H9 (cell line): ENCODE measurements at regions not wholly inside any gene's neighbourhood (a gene's known extent, or its start where the extent isn't known, plus 50 kb on each side); places are given as distances from the start of the nearest gene placed in this dataset.

Source experiments
- DNase-seq: peaks from one replicate; pipeline ENCODE4 v3.0.0-alpha.2; 2017
- H2AFZ ChIP-seq: one replicate; pipeline ENCODE4 v1.6.1; 2013; ENCODE audit warnings: mild to moderate bottlenecking, low read length, control low read depth, moderate library complexity
- H2AK5ac ChIP-seq: 2 replicates; pipeline ENCODE4 v1.6.1; 2013; ENCODE audit warnings: low read length, control low read depth, mixed read lengths; ENCODE audit not compliant: insufficient read length
- H2BK120ac ChIP-seq: one replicate; pipeline ENCODE4 v1.6.1; 2013; ENCODE audit warnings: low read depth, mild to moderate bottlenecking, low read length, control low read depth, inconsistent platforms; ENCODE audit not compliant: poor library complexity, severe bottlenecking
- H2BK12ac ChIP-seq: 2 replicates; pipeline ENCODE4 v1.6.1; 2013; ENCODE audit warnings: low read length, control low read depth, mixed read lengths, low read depth; ENCODE audit not compliant: insufficient read length
- H2BK15ac ChIP-seq: 2 replicates; pipeline ENCODE4 v1.6.1; 2013; ENCODE audit warnings: low read depth, low read length, control low read depth
- H2BK20ac ChIP-seq: one replicate; pipeline ENCODE4 v1.6.1; 2013; ENCODE audit warnings: low read depth, mild to moderate bottlenecking, low read length, control low read depth, inconsistent platforms; ENCODE audit not compliant: poor library complexity, severe bottlenecking
- H2BK5ac ChIP-seq: 2 replicates; pipeline ENCODE4 v1.6.1; 2013; ENCODE audit warnings: low read length, control low read depth, mixed read lengths; ENCODE audit not compliant: insufficient read length
- H3K14ac ChIP-seq: 2 replicates; pipeline ENCODE4 v1.6.1; 2013; ENCODE audit warnings: low read length, control low read depth; ENCODE audit not compliant: insufficient read depth
- H3K18ac ChIP-seq: 2 replicates; pipeline ENCODE4 v1.6.1; 2013; ENCODE audit warnings: low read depth, mild to moderate bottlenecking, mixed read lengths, low read length, control low read depth; ENCODE audit not compliant: insufficient read length
- H3K23ac ChIP-seq: 2 replicates; pipeline ENCODE4 v1.6.1; 2013; ENCODE audit warnings: low read length, control low read depth, mixed read lengths, low read depth; ENCODE audit not compliant: insufficient read length
- H3K23me2 ChIP-seq: 2 replicates; pipeline ENCODE4 v1.6.1; 2013; ENCODE audit warnings: low read depth, mild to moderate bottlenecking, mixed read lengths, low read length, control low read depth; ENCODE audit not compliant: insufficient read length, poor library complexity, severe bottlenecking
- H3K27ac ChIP-seq: 2 replicates; pipeline ENCODE4 v1.5.1; 2013; ENCODE audit warnings: low read length, control low read depth, mixed read lengths, low read depth; ENCODE audit not compliant: insufficient read length
- H3K27me3 ChIP-seq: 2 replicates; pipeline ENCODE4 v1.6.1; 2013; ENCODE audit warnings: low read length, control low read depth, inconsistent platforms; ENCODE audit not compliant: insufficient read depth
- H3K4ac ChIP-seq: 2 replicates; pipeline ENCODE4 v1.6.1; 2013; ENCODE audit warnings: low read depth, mild to moderate bottlenecking, control low read depth, inconsistent platforms, low read length, moderate library complexity
- H3K4me1 ChIP-seq: 2 replicates; pipeline ENCODE4 v1.6.1; 2013; ENCODE audit warnings: low read length, control low read depth, inconsistent platforms; ENCODE audit not compliant: insufficient read depth
- H3K4me2 ChIP-seq: 2 replicates; pipeline ENCODE4 v1.6.1; 2013; ENCODE audit warnings: low read length, control low read depth, mixed read lengths; ENCODE audit not compliant: insufficient read length, insufficient read depth
- H3K56ac ChIP-seq: 2 replicates; pipeline ENCODE4 v1.6.1; 2013; ENCODE audit warnings: low read depth, mild to moderate bottlenecking, mixed read lengths, low read length, control low read depth; ENCODE audit not compliant: insufficient read length
- H3K79me1 ChIP-seq: 2 replicates; pipeline ENCODE4 v1.6.1; 2013; ENCODE audit warnings: low read depth, mild to moderate bottlenecking, moderate library complexity, low read length, control low read depth, inconsistent platforms; ENCODE audit not compliant: insufficient read depth, poor library complexity, severe bottlenecking
- H3K79me2 ChIP-seq: 2 replicates; pipeline ENCODE4 v1.6.1; 2013; ENCODE audit warnings: low read length, control low read depth, inconsistent platforms; ENCODE audit not compliant: insufficient read depth
- H3K9ac ChIP-seq: 2 replicates; pipeline ENCODE4 v1.6.1; 2013; ENCODE audit warnings: low read length, control low read depth, mixed read lengths; ENCODE audit not compliant: insufficient read length; ENCODE audit errors: extremely low read depth
- H3K9me3 ChIP-seq: one replicate; pipeline ENCODE4 v1.6.1; 2013; ENCODE audit warnings: low read depth, low read length, inconsistent platforms; ENCODE audit not compliant: control insufficient read depth
- H3T11ph ChIP-seq: one replicate; pipeline ENCODE4 v1.6.1; 2013; ENCODE audit warnings: mild to moderate bottlenecking, low read length, control low read depth, inconsistent platforms
- H4K20me1 ChIP-seq: one replicate; pipeline ENCODE4 v1.6.1; 2013; ENCODE audit not compliant: control insufficient read depth, insufficient read length, insufficient read depth
- H4K5ac ChIP-seq: 2 replicates; pipeline ENCODE4 v1.6.1; 2013; ENCODE audit warnings: low read depth, mild to moderate bottlenecking, mixed read lengths, low read length, control low read depth; ENCODE audit not compliant: insufficient read length
- H4K8ac ChIP-seq: replicated peaks from 2 replicates; pipeline ENCODE4 v1.6.1; 2013; ENCODE audit warnings: low read length, control low read depth, mixed read lengths, low read depth; ENCODE audit not compliant: insufficient read length
- H4K91ac ChIP-seq: 2 replicates; pipeline ENCODE4 v1.6.1; 2013; ENCODE audit warnings: low read depth, mild to moderate bottlenecking, moderate library complexity, mixed read lengths, low read length, control low read depth; ENCODE audit not compliant: insufficient read length
- H3K27ac Mint-ChIP-seq, 3 experiments: 2 replicates in 2 of 3; 3 replicates in 1 of 3; pipeline ENCODE4 v1.8.0; 2020 to 2021; ENCODE audit warnings: mixed read lengths in 3 of 3, mild to moderate bottlenecking in 1 of 3, moderate library complexity in 1 of 3
- H3K27me3 Mint-ChIP-seq: 2 replicates; pipeline ENCODE4 v1.8.0; 2021; ENCODE audit warnings: low read depth, mild to moderate bottlenecking, moderate library complexity, mixed read lengths
- H3K36me3 Mint-ChIP-seq, 3 experiments: 2 replicates in 2 of 3; 3 replicates in 1 of 3; pipeline ENCODE4 v1.8.0; 2020 to 2021; ENCODE audit warnings: low read depth in 3 of 3, mixed read lengths in 3 of 3; ENCODE audit not compliant: insufficient read depth in 1 of 3
- H3K4me1 Mint-ChIP-seq, 2 experiments: 2 replicates each; pipeline ENCODE4 v1.8.0; 2020; ENCODE audit warnings: mixed read lengths in 2 of 2
- H3K4me3 Mint-ChIP-seq, 2 experiments: 2 replicates in 1 of 2; 3 replicates in 1 of 2; pipeline ENCODE4 v1.8.0; 2020 to 2021; ENCODE audit warnings: mild to moderate bottlenecking in 2 of 2, mixed read lengths in 2 of 2, moderate library complexity in 1 of 2
- H3K9me3 Mint-ChIP-seq, 2 experiments: 2 replicates in 1 of 2; 3 replicates in 1 of 2; pipeline ENCODE4 v1.8.0; 2020; ENCODE audit warnings: mild to moderate bottlenecking in 2 of 2, mixed read lengths in 2 of 2, moderate library complexity in 1 of 2
- WGBS: extraction: QIAGEN DNeasy Blood & Tissue Kit; methylation state at CpG from one replicate; pipeline ENCODE4 v1.1.7; 2013; ENCODE audit warnings: missing lambda C conversion rate, low lambda C conversion rate, mixed read lengths; ENCODE audit not compliant: insufficient read length; ENCODE audit errors: extremely low coverage; 5-methylcytosine and 5-hydroxymethylcytosine counted together
- TF ChIP-seq, protein P1 (sequence below): fragments of 200-600 bp; sonication (generic); conservative IDR thresholded peaks from 3 replicates; pipeline ENCODE4 v1.8.0; 2021; ENCODE audit warnings: antibody characterized with exemption, mild to moderate bottlenecking

DNA sequence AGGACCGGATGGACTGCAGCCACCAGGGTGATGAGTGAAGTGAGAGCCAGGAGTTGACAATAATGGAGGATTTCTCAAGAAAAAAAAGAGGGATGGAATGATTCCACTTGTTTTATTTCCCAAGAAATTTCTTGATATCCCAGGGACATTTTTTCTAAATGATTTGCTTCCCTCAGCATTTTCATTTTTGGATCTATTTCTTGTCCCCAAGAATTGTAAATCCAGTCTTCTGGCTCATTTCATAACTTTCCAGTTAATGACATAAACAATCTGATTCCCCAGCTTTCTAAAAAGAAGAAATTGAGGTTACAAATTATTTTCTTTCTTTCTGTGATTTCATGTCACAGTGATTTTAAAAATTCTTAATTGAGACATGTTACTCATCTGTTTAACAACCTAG is 446.5 kb downstream of the PRR16 start:
- no peak overlapping the region for H2AFZ ChIP-seq
- no peak overlapping the region for H2BK5ac ChIP-seq
- H3K9me3 ChIP-seq: no peaks in the 10 kb centered on the region
- no peak overlapping the region for H4K8ac ChIP-seq
- no peaks in the 10 kb centered on the region for H3K23me2 ChIP-seq
- no peak overlapping the region for H4K5ac ChIP-seq
- no peak overlapping the region for H2BK12ac ChIP-seq
- no peak for DNase-seq
- H3K56ac ChIP-seq: no peak overlapping the region
- WGBS: no CpG with 5 or more reads among the region's 1 CpG
- no peak overlapping the region for H3T11ph ChIP-seq
- no peaks in the 10 kb centered on the region for H3K27me3 Mint-ChIP-seq
- H3K9ac ChIP-seq: no peak overlapping the region
- H2BK15ac ChIP-seq: no peak overlapping the region
- H3K4me3 Mint-ChIP-seq: no peak overlapping the region
- H3K27ac Mint-ChIP-seq: no peak overlapping the region
- no peak overlapping the region for H2BK20ac ChIP-seq
- H3K4me1 Mint-ChIP-seq: peaks cover 8 to 12% of the 10 kb centered on the region in 2 experiments
- H4K20me1 ChIP-seq: no peaks in the 10 kb centered on the region
- no peaks in the 10 kb centered on the region for H3K27me3 ChIP-seq
- H2AK5ac ChIP-seq: no peak overlapping the region
- no peak overlapping the region for H3K4me2 ChIP-seq
- H3K79me2 ChIP-seq: no peaks in the 10 kb centered on the region
- no peaks in the 10 kb centered on the region for H3K36me3 Mint-ChIP-seq
- no peak overlapping the region for H2BK120ac ChIP-seq
- H3K9me3 Mint-ChIP-seq: no peaks in the 10 kb centered on the region
- no peak overlapping the region for H3K23ac ChIP-seq
- no peak overlapping the region for H3K4ac ChIP-seq
- H3K27ac ChIP-seq: no peak overlapping the region
- H3K79me1 ChIP-seq: no peaks in the 10 kb centered on the region
- H3K4me1 ChIP-seq: peaks cover 2% of the 10 kb centered on the region
- H3K18ac ChIP-seq: no peak overlapping the region
- TF ChIP-seq, protein P1, sequence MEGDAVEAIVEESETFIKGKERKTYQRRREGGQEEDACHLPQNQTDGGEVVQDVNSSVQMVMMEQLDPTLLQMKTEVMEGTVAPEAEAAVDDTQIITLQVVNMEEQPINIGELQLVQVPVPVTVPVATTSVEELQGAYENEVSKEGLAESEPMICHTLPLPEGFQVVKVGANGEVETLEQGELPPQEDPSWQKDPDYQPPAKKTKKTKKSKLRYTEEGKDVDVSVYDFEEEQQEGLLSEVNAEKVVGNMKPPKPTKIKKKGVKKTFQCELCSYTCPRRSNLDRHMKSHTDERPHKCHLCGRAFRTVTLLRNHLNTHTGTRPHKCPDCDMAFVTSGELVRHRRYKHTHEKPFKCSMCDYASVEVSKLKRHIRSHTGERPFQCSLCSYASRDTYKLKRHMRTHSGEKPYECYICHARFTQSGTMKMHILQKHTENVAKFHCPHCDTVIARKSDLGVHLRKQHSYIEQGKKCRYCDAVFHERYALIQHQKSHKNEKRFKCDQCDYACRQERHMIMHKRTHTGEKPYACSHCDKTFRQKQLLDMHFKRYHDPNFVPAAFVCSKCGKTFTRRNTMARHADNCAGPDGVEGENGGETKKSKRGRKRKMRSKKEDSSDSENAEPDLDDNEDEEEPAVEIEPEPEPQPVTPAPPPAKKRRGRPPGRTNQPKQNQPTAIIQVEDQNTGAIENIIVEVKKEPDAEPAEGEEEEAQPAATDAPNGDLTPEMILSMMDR: no peak
- no peak overlapping the region for H4K91ac ChIP-seq
- H3K14ac ChIP-seq: no peak overlapping the region
